Left ventricle myocardium inferior (tissue), 1 donor: ENCODE measurements at regions not wholly inside any gene's neighbourhood (a gene's known extent, or its start where the extent isn't known, plus 50 kb on each side); places are given as distances from the start of the nearest gene placed in this dataset.

Experiments used
- DNase-seq: peaks from one replicate; pipeline ENCODE4 v3.0.0-alpha.2; 2020
- H3K27ac ChIP-seq: fragments of 200-600 bp; replicated peaks from 2 replicates; pipeline ENCODE4 v1.8.0; 2021
- H3K27me3 ChIP-seq: fragments of 200-600 bp; 2 replicates; pipeline ENCODE4 v1.8.0; 2021; ENCODE audit warnings: low read depth
- H3K36me3 ChIP-seq: fragments of 200-600 bp; 2 replicates; pipeline ENCODE4 v1.8.0; 2021
- H3K4me1 ChIP-seq: fragments of 200-600 bp; 2 replicates; pipeline ENCODE4 v1.8.0; 2021
- H3K4me3 ChIP-seq: fragments of 200-600 bp; 2 replicates; pipeline ENCODE4 v1.8.0; 2021; ENCODE audit warnings: mild to moderate bottlenecking, moderate library complexity
- H3K9me3 ChIP-seq: fragments of 200-600 bp; replicated peaks from 2 replicates; pipeline ENCODE4 v1.8.0; 2021
- intact Hi-C: fragments of 100-400 bp; cut with micrococcal nuclease; formaldehyde crosslinking; loops from one replicate; pipeline ENCODE4 v1.11.0; 2022
- TF ChIP-seq, protein P1 (sequence below): fragments of 200-600 bp; IDR thresholded peaks from 2 replicates; pipeline ENCODE4 v1.8.0; 2021; ENCODE audit warnings: antibody characterized with exemption, mild to moderate bottlenecking, borderline replicate concordance
- donor health status: DM: no; HTN: yes; CAD: no; lungs with severe emphysema.

DNA sequence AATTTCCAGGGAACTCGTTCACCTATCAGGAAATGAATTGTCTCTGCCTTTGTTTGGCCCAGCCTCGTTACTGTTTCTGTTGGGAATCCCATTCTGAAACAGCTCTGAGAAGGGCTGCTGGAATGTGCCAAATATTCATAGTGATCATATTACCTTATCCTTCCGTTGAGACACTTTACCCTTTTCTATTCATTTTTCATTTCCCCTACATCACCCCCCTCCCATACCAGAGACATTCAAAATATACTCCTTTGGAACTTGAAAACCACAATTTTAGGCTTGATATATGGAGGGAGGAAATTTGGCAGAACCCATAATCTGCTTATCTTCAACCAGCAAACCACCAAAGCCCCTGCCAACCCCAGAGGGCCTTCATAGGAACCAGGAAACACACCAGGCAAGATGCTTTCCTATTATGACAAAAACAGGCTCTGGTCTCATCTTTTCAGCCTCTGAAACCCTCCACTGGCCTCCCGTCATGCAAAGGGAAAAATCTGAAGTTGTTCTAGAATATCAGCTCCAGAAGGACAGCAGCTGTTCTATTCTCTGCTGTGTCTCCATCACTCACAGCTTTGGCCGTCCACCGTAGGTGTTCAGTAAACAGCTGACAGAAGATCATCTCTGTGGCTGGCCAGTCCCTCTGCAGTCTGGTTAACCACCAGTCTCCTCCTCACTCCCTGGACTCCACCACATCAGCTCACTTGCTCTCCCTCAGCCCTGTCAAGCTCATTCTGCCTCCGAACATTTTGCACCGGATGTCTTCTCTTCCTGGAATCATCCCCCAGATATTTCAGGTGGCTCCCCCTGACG is 217.2 kb upstream of the WWC1 start:
- Histone ChIP-seq H3K36me3 (no peaks in the 10 kb centered on the region), H3K4me3 (no peak overlapping the region), H3K27me3 (no peaks in the 10 kb centered on the region), H3K9me3 (no peaks in the 10 kb centered on the region), H3K27ac (peak overlapping the region; percentile 77), H3K4me1 (peaks cover 68% of the 10 kb centered on the region)
- TF ChIP-seq, protein P1, sequence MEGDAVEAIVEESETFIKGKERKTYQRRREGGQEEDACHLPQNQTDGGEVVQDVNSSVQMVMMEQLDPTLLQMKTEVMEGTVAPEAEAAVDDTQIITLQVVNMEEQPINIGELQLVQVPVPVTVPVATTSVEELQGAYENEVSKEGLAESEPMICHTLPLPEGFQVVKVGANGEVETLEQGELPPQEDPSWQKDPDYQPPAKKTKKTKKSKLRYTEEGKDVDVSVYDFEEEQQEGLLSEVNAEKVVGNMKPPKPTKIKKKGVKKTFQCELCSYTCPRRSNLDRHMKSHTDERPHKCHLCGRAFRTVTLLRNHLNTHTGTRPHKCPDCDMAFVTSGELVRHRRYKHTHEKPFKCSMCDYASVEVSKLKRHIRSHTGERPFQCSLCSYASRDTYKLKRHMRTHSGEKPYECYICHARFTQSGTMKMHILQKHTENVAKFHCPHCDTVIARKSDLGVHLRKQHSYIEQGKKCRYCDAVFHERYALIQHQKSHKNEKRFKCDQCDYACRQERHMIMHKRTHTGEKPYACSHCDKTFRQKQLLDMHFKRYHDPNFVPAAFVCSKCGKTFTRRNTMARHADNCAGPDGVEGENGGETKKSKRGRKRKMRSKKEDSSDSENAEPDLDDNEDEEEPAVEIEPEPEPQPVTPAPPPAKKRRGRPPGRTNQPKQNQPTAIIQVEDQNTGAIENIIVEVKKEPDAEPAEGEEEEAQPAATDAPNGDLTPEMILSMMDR, result no peak
- DNase-seq, result no peak
- intact Hi-C loops, result no loop called here

DNA sequence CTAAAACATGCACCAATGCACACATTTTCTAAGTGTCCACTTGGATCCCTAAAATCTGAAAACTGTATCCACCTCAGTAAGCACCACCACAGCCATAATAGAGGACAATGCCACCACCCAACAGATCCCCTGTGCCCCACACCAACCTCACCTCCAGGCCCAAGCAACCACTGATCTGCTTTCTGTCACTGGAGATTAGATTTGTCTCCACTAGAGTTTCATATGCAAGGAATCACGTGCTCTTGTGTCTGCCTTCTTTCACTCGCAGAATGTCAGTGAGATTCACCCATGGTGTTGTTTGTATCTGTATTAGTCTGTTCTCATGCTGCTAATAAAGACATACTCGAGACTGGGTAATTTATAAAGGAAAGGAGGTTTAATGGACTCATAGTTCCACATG is 216.1 kb upstream of the WWC1 start:
- Histone ChIP-seq H3K36me3 (no peaks in the 10 kb centered on the region), H3K4me3 (no peak overlapping the region), H3K27me3 (no peaks in the 10 kb centered on the region), H3K4me1 (peaks cover 58% of the 10 kb centered on the region), H3K27ac (peak overlapping the region; percentile 77), H3K9me3 (no peaks in the 10 kb centered on the region)
- intact Hi-C loops, result no loop called here
- DNase-seq, result no peak
- TF ChIP-seq, protein P1, result no peak

DNA sequence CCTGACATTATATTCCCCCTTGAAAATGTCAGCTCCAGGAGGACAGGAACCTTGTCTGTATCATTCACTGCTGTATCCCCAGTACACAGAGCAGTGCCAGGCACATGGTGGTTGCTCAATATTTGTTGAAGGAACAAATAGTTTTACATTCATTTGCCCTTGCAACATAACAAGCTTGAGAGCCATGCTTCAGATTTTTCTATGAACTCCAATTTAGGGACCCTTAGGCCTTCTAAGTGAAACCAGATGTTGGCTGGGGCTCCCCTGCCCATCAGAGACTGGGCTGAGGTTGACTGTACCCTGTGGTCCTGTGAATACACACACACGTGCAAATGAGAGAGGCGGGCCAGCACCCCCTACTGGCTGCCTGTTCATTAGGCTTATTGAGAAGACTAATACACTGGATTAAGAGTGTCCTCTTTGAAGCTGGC is 214.9 kb upstream of the WWC1 start:
- no peaks in the 10 kb centered on the region for H3K27me3 ChIP-seq
- H3K4me1 ChIP-seq, result peaks cover 52% of the 10 kb centered on the region
- H3K9me3 ChIP-seq, result no peaks in the 10 kb centered on the region
- H3K36me3 ChIP-seq, result no peaks in the 10 kb centered on the region
- no peak overlapping the region for H3K4me3 ChIP-seq
- intact Hi-C loops, result no loop called here
- TF ChIP-seq, protein P1, result peak; percentile 52
- DNase-seq, result peak; percentile 35
- peak overlapping the region; percentile 77 for H3K27ac ChIP-seq

DNA sequence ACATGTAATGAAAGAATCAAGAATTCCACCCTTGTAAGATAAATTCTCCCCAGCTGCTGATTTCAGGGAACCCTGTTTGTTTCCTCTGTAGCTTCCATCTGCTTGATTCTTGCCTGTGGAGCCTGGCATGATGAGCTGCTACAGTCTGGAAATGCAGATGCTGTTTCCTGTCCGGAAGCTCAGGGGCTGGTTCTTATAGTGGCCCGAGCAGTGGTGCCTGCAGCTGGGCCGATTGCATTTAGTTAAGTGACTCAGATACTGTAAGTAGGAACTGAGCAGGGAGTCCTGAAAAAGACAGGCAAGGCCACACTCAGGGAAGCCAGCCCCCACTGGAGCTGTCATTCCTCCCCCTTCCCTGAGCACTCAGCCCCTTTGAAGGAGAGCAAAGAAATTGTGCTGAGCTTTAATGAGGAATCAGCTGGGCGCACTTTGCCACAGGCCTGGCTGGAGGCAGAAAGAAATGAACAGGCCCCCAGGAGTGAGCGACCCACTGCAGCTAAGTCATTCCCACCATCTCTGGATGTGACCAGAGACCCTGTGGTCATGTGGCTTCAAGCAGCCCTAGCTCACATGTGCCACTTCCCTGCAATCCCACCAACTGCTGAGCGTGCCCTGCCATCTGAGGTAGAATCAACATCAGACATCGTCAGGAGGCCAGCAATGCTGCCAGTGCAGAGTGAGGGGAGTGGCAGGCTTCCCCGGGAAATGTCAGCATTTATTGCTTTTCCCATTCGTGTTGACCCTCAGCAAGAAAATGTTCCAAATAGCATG is 206.0 kb upstream of the WWC1 start:
- H3K27me3 ChIP-seq, result no peaks in the 10 kb centered on the region
- peaks cover 33% of the 10 kb centered on the region for H3K4me1 ChIP-seq
- H3K4me3 ChIP-seq, result no peak overlapping the region
- no peaks in the 10 kb centered on the region for H3K9me3 ChIP-seq
- intact Hi-C loops, result no loop called here
- peaks cover 1% of the 10 kb centered on the region for H3K36me3 ChIP-seq
- TF ChIP-seq, protein P1, result no peak
- no peak for DNase-seq
- no peak overlapping the region for H3K27ac ChIP-seq

DNA sequence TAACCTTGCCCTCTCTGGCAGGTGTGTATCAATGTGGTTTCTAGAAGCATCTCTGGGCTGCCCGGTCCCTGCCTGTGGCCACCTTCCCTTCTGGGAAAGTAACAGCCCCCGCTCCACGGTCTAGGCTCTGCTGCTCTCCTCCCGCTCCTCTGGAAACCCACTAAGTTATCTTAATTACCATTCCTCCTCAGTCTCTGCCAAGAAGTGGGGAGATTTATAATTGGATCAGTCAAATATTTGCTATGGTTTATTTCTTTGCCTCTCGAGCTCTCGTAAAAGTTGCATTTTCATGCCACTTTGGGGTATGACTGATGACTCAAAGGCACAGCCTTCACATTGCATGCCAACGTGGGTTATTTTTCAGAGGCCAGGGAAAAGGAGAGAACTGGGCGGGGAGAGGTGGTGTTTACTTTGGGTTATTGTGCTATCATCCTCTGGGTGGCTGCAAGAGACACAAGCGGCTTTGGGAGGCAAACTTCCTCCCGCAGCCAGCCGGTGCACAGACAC is 205.3 kb upstream of the WWC1 start:
- no peak overlapping the region for H3K27ac ChIP-seq
- H3K4me1 ChIP-seq, result peaks cover 33% of the 10 kb centered on the region
- H3K36me3 ChIP-seq, result peaks cover 8% of the 10 kb centered on the region
- intact Hi-C loops, result no loop called here
- DNase-seq, result no peak
- TF ChIP-seq, protein P1, result no peak
- no peaks in the 10 kb centered on the region for H3K27me3 ChIP-seq
- no peak overlapping the region for H3K4me3 ChIP-seq
- no peaks in the 10 kb centered on the region for H3K9me3 ChIP-seq
